NCI-H748 (cell line): ENCODE measurements at regions not wholly inside any gene's neighbourhood (a gene's known extent, or its start where the extent isn't known, plus 50 kb on each side); places are given as distances from the start of the nearest gene placed in this dataset.
"Not testable (repeated sequence)": the region's sequence is repeated elsewhere in the genome, so short reads cannot be mapped to it uniquely, and the experiment has no call there.

Experiments used
- DNase-seq: peaks from one replicate; lab custom pipeline; 2025; ENCODE audit not compliant: unreplicated experiment; lab: John Stamatoyannopoulos, UW

DNA sequence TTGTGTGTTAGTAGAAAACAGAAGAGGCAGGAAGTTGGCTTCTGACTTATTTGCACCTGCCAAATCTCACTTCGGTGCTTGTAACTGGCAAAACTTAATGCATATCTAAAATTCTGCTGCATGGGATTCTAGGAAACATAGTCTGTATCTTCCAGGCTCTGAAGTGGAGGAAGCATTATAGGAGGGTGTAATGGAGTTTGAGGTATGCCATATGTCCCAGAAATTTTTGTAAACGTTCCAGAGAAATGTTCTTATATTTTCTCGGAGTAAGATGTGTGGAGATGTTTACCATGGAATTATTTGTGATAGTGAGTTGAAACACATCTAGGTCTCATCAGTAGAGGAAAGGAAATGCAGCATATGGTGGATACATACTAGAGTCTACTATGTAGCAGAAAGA lies 1329.0 kb upstream of the NUDT12 start:
- no peak for DNase-seq

DNA sequence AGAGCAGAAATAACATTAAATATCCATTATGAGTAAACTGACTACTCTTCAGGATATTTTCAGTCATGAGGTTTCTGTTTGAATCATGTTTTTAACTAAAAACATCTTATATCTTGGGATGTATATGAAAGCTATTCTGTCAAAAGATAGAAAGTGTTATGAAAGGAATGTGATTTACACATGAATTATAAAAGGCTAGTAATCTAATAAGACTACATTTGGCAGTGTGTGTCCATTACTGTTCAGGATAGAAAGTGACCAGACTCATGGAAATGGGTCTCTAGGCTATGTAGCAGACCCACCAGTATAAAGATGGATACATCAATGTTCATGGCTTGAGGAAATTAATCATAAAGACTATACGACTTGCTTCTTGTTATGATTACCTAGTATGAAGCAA lies 1328.2 kb upstream of the NUDT12 start:
- no peak for DNase-seq

DNA sequence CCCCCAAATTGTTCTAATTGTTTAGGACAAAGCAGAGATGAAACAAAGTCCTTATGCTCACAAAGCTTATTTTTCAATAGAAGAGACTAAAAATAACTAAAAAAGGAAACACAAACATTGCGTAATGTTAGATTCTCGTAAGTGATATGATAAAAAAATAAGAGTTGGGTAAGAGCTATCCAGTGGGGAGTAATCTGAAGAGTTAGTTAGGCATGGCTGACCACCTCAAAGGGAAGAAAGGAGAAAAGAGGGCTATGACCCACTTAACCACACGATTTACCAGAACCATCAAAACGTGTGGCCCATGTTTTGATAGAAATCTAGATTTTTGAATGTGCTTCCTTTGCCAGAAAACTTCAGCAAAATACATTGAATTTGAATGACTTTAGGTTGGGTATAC lies 1296.8 kb upstream of the NUDT12 start:
- no peak for DNase-seq

DNA sequence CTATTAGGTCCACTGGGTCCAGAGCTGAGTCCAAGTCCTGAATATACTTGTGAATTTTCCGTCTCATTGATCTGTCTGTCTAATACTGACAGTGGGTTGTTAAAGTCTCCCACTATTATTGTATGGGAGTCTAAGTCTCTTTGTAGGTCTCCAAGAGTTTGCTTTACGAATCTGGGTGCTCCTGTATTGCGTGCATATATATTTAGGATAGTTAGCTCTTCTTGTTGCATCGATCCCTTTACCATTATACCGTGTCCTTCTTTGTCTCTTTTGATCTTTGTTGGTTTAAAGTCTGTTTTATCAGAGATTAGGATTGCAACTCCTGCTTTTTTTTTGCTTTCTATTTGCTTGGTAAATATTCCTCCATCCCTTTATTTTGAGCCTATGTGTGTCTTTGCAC lies 1289.5 kb upstream of the NUDT12 start:
- DNase-seq, result not testable (repeated sequence)

DNA sequence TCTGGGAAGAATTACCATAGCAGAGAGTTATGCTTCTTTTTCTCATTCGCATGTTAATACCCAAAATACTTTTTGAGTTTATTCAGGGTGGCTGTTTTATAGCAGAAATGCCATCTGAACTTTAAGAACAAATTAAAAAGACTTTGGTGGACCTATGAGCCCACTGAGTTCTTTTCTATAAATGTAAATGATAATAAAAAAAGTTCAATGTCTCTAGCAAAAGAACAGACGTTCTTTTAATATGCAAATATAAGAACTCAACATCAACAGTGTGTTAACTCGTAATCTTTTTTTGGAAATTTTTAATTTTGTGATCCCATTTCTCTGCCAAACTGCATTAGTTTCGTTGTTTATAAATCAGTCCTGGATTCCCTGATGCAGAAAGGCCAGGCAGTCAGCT lies 1283.0 kb upstream of the NUDT12 start:
- no peak for DNase-seq

DNA sequence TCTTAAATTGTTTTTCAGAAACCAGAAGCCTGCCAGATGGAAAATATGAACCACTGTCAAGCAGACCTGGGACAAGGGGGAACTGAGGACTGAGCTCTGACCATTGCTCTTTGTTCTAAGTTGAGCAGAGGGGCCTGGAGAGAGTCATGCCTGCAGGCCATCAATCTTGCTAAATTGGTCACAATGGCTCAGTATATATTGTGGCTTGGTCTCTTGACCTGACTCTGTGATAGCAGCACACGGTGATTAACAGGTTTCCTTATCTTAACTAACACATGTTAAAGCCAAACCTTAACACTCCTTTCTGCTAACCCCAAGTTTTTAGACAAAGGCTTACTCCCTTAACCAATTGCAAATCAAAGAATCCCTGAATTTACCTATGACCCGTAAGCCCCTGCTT lies 1281.2 kb upstream of the NUDT12 start:
- no peak for DNase-seq

DNA sequence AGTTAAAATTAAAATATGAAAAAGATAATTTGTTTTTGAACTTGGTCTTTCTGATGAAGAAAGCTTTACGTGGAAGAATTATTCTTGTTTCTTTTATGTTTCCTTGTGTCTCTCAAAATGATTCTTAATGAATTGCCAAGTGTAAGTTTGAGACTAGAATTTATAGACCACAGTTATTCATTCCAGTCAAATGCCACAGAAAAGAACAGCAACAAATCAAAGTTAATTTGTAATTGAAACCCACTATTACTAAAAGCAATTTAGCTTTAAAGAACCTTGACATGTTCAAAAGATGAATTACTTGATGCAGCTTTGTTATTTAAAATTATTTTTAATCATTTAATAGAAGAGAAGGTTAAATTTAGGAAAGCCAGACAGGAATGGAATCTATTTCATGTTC lies 1277.7 kb upstream of the NUDT12 start:
- DNase-seq, result no peak

DNA sequence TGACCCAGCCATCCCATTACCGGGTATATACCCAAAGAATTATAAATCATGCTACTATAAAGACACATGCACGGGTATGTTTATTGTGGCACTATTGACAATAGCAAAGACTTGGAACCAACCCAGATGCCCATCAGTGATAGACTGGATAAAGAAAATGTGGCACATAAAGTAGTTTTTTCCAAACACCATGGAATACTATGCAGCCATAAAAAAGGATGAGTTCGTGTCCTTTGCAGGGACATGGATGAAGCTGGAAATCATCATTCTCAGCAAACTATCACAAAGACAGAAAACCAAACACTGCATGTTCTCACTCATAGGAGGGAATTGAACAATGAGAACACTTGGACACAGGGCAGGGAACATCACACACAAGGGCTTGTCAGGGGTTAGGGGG lies 1268.9 kb upstream of the NUDT12 start:
- not testable (repeated sequence) for DNase-seq

DNA sequence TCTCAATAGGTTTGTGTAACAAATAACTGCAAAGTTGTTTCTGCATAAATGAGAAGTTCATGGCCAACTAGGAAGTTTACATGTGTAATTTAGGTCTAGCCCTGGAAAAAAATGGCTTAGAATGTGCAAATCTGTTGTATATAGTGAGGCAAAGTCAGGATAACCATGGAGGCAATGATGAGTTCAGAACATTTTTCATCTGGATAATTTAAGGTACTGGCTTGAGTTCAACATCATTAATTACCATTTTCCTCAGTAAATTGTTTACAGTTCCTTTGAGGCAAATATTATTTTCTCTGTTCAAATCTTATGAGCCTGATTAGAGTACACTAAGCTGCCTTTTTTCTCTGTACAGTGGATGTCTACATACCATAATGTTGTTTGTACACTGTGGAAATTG lies 1259.0 kb upstream of the NUDT12 start:
- no peak for DNase-seq

DNA sequence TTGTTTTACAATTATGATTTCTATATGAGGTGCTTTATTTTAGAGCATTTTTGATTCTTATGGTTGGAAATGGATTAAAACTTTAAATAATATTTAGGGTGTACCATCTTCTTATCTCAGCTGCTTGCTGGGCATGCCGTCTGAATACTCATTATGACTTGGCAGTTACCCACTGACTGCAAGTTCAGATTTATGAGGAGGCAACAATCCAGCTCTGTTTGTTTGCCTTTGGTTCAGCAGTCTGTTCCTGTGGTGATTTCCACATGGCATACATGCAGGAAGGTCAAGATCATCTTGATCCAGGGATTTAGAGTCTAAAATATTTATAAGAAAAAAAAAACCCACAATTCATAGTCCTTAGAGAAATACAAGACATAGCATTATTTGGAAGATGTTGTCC lies 1254.5 kb upstream of the NUDT12 start:
- no peak for DNase-seq

DNA sequence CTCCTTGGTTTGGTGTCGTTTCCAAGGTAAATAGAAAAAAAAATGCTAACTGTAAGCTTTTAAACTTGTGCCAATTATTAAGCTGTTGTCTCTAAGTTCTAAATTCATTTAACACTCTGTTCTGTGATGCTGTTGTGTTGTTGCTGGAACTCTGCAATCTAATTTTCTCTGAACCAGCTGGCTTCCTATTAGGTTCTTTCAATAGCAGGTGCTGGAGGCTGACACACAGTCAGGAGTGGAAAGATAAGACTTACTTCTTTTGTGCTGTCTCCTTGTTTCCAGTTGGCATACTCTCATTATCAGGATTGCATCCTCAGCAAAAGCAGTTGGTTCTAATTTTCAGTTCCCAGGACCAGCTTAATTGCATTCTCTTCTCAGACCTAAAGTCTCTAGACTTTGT lies 1252.6 kb upstream of the NUDT12 start:
- no peak for DNase-seq

DNA sequence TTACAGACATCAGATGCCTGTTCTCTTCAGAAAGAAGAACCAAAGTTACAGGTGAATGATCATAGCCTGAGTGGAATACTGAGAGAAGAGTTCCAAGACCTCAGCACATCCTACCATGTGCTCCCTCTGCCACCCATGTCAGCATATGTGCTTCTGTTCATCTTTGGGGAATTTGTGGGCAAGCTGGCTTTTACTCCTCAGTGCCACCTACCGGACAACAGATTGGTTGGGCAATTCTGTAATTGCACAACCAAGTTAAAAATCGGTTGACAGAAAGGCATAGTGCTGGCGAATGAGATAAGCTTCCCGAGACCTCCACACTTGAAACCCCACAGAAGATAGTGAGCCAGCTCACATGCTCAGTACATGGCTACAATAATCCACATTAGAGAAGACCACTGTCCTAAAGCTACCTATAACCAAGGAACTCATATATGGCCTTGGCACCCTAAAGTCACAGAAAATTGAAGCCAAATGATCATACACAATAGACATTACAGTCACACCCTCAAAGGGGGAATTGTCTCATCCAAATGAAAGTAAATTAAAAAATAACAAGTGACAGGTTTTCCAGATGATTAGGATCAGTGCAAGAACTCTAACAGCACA lies 1238.0 kb upstream of the NUDT12 start:
- no peak for DNase-seq

DNA sequence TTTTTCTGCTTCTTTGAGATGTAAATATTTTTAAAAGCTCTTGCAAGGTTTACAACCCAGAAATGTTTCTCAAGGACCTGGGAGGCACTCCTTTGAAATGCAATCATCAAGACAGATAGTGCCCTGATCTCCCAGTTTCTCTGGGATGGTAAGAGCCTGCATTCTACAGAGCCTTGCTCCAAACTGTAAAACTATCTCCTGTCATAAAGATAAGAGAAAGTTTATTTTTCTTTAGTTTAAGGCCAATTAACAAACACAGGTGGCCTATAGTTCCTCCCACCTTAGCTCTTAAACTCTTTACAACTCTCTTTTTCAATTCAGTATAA lies 1231.1 kb upstream of the NUDT12 start:
- no peak for DNase-seq

DNA sequence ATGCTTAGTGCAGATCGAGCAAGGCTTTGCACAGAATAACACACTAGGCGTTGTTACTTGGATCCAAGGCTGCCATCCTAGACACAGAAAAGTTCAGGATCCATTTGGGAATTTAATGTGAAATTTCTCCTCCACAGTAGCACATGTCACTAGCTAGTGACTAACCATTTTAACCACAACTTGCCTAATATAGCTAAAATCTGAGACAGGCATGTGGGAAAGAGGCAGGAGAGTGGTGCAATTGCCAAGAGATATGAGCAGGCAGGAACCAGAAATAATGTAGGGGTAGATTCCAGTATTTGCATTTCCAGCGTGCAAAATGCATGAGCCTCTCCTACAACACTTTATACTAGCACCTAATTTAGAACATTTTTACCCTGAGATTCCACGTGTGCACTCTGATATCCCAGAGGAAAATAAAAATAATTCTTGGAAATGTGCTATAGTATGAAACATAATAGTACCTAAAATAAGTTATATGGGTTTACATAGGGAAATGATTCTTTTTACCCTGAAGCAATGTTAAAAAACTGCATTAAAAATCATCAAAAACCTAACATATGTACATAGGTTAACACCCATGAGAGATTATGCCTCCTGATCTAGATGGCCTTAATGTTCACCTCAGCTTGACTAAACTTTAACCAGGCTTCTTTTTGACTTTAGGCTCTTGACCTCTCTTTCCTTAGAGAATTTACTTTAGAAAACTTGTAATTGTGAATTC lies 1230.6 kb upstream of the NUDT12 start:
- DNase-seq, result no peak

DNA sequence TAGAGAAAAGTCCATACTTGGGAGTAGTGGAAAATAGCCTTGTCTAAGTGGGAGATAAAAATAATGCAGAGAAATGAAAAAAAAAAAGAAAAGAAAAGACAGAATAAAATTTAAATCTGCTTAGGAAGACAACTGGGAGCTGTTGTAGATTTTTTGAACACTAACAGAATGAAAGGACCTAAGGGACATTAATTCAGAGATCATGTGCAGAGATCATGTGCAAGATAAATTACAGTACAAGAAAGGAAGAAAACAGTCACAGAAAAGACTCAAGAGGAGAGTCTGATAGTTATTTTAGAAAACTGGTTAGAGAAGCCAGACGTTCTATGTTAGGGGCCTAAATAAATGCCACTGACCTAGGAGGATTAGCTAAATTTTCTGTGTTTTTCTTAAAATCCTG lies 1226.8 kb upstream of the NUDT12 start:
- no peak for DNase-seq

DNA sequence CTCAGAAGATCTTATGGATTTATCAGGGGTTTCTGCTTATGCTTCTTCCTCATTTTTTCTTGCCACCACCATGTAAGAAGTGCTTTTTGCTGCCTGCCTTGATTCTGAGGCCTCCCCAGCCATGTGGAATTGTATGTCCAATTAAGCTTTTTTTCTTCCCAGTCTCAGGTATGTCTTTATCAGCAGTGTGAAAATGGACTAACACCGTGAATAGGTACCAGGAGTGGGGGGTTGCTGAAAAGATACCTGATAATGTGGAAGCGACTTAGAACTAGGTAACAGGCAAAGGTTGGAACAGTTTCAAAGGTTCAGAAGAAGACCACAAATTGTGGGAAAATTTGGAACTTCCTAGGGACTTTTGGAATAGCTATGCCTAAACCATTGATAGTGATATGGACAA lies 1222.5 kb upstream of the NUDT12 start:
- DNase-seq, result no peak

DNA sequence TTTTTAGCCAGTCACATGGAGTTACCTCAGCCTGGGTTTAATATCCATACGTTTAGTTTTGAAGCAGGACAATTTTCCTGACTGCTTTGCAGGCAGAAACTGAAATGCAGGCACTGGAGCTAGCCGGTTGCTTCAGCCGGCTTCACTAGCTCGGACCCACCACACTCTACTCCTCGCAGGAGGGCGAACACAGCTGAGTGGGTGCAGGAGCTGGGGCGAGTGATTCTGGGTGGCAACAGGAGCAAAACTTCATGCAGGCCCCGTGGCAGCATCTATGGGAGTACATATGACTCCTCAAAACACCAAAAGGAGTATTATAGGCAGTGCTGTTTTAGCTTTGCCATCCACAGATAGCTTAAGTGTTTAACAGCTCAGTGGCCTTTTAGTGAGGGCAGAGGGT lies 1211.8 kb upstream of the NUDT12 start:
- DNase-seq, result no peak

DNA sequence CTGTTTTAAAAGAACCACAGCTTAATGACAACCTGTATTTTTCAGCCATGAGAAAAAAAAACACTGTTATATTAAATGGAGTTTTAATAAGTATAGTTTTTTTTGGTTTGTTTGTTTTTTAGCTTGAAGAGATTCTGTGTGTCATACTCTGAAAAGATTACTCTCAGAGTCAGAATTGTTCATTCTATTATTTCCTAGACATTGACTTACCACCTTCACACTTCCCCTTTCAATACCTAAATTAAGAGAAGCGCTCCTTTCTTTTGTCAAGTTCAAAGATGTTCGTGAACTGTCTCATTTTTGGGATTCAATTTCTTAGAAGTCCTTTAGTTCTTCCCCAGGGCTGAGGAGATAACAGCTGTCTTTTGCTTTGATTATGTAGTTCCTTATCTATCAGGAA lies 1201.6 kb upstream of the NUDT12 start:
- no peak for DNase-seq

DNA sequence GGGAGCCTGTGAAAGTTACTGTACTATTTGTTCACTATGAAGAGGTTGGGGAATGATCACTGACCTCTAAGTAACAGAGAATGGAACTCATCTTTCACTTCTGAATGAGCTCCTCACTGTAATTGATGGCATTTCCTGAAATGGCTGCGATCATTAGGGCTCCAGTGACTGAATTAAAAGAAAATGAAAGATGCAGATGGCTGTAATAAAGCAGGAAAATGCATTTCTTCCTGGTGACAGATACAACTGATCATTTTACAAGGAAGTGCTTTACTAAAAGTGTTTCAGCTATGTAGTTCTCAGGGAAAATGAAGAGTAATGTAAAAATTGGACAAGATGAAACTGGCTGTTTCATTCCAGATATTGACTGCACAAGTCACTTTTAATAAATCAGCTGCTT lies 1200.6 kb upstream of the NUDT12 start:
- no peak for DNase-seq

DNA sequence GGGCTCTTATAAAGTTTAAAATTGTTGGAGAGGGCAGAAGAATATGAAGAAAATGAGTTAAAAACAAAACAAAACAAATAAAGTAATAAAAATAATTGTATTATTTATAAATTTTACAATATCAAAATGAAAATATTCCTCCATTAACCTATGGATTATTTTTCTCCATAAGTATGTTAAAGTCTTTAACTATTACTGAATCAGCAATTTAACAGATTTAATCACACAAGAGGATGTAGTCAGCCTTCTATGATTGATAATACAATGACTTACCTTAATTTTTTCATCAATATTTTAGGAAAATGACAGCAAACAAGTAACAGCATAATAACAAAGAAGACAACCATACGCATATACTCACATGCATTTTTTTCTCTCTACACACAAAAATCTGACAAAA lies 1195.3 kb upstream of the NUDT12 start:
- DNase-seq, result no peak

DNA sequence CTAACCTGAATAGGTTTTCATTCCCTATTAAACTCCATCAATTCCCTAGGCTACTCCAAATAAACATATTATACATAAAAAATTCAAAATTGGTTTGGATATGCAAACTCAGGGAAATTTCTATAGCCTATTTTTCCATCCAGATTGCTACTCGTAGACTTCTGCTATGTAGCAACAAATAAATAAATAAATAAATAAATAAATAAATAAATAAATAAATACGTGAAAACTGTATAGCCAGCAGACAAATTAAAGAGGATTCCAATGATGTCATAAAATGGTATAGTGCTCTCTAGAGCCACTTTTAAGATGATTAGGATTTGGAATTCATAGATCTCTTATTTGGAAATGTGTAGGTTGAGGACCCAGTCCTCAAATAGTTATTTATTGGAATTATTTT lies 1193.2 kb upstream of the NUDT12 start:
- DNase-seq, result no peak

DNA sequence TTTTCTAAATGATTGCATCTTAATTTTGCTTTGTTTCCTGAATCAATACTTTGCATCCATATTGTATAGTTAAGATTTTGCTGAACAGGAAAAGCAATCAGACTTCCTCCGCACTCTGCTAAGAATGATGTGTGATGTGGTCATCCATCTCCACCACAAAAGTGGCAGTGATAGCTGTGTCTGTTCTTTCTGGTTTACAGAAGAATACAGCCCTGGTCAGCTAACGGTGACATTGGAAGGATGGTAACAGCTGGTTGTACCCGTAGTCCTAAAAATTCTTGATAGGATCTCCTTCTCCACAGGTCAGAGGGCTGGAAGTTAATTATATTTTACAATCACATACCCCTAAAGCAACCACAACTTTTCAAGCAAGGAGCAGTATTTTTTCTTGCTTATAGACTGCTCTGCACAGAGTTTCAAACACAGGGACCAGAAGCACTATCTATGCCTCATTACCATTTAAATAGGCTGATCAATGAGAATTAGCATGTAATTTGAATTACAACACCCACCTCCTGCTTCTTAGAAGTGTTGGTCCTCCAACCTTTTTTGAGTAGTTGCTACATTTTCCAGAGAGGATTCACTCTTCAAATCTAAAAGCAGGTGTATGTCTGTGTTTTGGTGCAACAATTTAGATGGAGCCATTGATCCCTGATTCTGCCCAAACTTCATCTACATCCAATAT lies 1191.9 kb upstream of the NUDT12 start:
- no peak for DNase-seq

DNA sequence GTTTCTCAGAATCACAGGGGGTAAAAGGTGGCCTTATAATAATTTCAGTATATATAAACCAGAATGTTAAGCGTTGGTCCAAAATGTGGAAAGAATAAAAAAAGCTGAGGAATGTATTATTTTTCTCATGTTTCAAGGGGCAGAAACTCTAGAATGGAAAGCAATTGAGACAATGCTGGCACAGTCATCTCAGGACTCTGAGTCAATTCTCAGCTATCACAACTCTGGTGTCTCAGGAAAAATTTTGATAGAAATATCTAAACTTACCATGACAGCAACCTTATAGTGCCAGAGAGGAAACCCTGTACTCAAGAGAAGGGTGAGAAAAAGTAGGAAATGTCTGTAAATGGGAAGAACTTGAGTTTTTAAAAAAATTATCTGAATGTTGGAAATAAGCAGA lies 1189.4 kb upstream of the NUDT12 start:
- DNase-seq, result no peak
